HepG2 (cell line): ENCODE measurements at regions not wholly inside any gene's neighbourhood (a gene's known extent, or its start where the extent isn't known, plus 50 kb on each side); places are given as distances from the start of the nearest gene placed in this dataset.
A peak's percentile ranks its signal among the peaks of the same experiment; 100 is the strongest.

Experiments
- ATAD3A ChIP-seq: sonication (generic); formaldehyde crosslinking; IDR thresholded peaks from 2 replicates; pipeline ENCODE4 v1.4.0; 2020; ENCODE audit warnings: missing genetic modification reagents
- ATF7 ChIP-seq, 2 experiments: fragments of 450-650 bp in 1 of 2; sonication (generic) in 1 of 2; formaldehyde crosslinking in 1 of 2; IDR thresholded peaks; 2 replicates each; pipeline versions ENCODE4 v1.4.0 to v1.6.1; 2016 to 2020; ENCODE audit warnings: antibody characterized with exemption in 1 of 2, mild to moderate bottlenecking in 1 of 2, missing genetic modification reagents in 1 of 2
- ATRX ChIP-seq: sonication (generic); formaldehyde crosslinking; IDR thresholded peaks from 2 replicates; pipeline ENCODE4 v1.4.0; 2020; ENCODE audit warnings: missing genetic modification reagents, borderline replicate concordance
- CERS6 ChIP-seq: sonication (generic); formaldehyde crosslinking; IDR thresholded peaks from 2 replicates; pipeline ENCODE4 v1.5.0; 2020; ENCODE audit warnings: missing genetic modification reagents
- CHD2 ChIP-seq: IDR thresholded peaks from 2 replicates; pipeline ENCODE4 v1.6.1; 2011; ENCODE audit warnings: low read depth, low read length, improper control_type of control experiment
- EZH2 ChIP-seq: conservative IDR thresholded peaks from 2 replicates; pipeline ENCODE4 v1.6.1; 2012; ENCODE audit warnings: mild to moderate bottlenecking, low read depth, low read length, moderate library complexity
- FLYWCH1 ChIP-seq: sonication (generic); formaldehyde crosslinking; IDR thresholded peaks from 2 replicates; pipeline ENCODE4 v1.8.1; 2023; ENCODE audit warnings: mild to moderate bottlenecking, missing genetic modification reagents
- FOXK2 ChIP-seq: fragments of 450-650 bp; IDR thresholded peaks from 2 replicates; pipeline ENCODE4 v1.6.1; 2016
- GABPB1 ChIP-seq: IDR thresholded peaks from 2 replicates; pipeline ENCODE4 v1.6.1; 2016; ENCODE audit warnings: mild to moderate bottlenecking, missing genetic modification reagents, moderate library complexity, missing compliant biosample characterization
- HHEX ChIP-seq: IDR thresholded peaks from 2 replicates; pipeline ENCODE4 v1.6.1; 2016; ENCODE audit warnings: control low read depth
- HOXA5 ChIP-seq: sonication (generic); formaldehyde crosslinking; IDR thresholded peaks from 2 replicates; pipeline ENCODE4 v1.4.0; 2020; ENCODE audit warnings: missing genetic modification reagents
- KDM5A ChIP-seq: fragments of 200-600 bp; sonication (generic); IDR thresholded peaks from 2 replicates; pipeline ENCODE4 v1.7.0; 2018; ENCODE audit warnings: antibody characterized with exemption, mild to moderate bottlenecking, low read length, borderline replicate concordance
- RARA ChIP-seq: IDR thresholded peaks from 2 replicates; pipeline ENCODE4 v1.6.1; 2016; ENCODE audit warnings: missing genetic modification reagents, missing compliant biosample characterization
- THRA ChIP-seq: sonication (generic); formaldehyde crosslinking; IDR thresholded peaks from 2 replicates; pipeline ENCODE4 v1.4.0; 2020; ENCODE audit warnings: missing genetic modification reagents, borderline replicate concordance
- ZBTB3 ChIP-seq: sonication (generic); formaldehyde crosslinking; IDR thresholded peaks from 2 replicates; pipeline ENCODE4 v1.4.0; 2020; ENCODE audit warnings: low read depth, mild to moderate bottlenecking, moderate library complexity, missing genetic modification reagents, borderline replicate concordance
- ZNF362 ChIP-seq: sonication (generic); formaldehyde crosslinking; IDR thresholded peaks from 2 replicates; pipeline ENCODE4 v1.4.0; 2020; ENCODE audit warnings: missing genetic modification reagents, mild to moderate bottlenecking, borderline replicate concordance
- ZNF674 ChIP-seq: sonication (generic); formaldehyde crosslinking; IDR thresholded peaks from 2 replicates; pipeline ENCODE4 v1.5.0; 2020; ENCODE audit warnings: low read depth, mild to moderate bottlenecking, missing genetic modification reagents
- ZNF691 ChIP-seq: sonication (generic); formaldehyde crosslinking; IDR thresholded peaks from 2 replicates; pipeline ENCODE4 v1.4.0; 2020; ENCODE audit warnings: missing genetic modification reagents, low read depth, mild to moderate bottlenecking, borderline replicate concordance
- TF ChIP-seq, protein P1 (sequence below): IDR thresholded peaks from 2 replicates; pipeline ENCODE4 v1.6.1; 2016; ENCODE audit warnings: low read depth

DNA sequence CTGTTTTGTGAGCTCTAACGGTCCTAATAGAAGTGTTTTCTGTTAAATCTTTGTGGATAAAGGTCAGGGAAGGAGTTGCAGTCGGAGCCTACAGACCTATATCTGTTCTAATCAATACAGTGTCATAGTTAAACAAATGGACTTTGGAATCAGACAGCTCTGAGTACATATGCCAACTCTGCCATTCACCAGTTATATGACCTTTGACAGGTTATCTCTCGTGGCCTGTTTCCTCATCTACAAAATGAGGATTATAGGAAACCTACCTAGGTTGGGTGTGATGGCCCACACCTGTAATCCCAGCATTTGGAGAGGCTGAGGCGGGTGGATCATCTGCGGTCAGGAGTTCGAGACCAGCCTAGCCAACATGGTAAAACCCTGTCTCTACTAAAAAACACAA is 89.7 kb downstream of the MID1IP1 start (continued):
- no peak for TF ChIP-seq HOXA5 (CRISPR knock-in tag)
- no peak for TF ChIP-seq FLYWCH1 (CRISPR knock-in tag)
- TF ChIP-seq ZNF691 = no peak
- TF ChIP-seq ATF7 (IDR thresholded peaks at IDR 0.05) = no peak
- no peak for TF ChIP-seq ATF7 (CRISPR knock-in tag; IDR thresholded peaks at IDR 0.05)
- TF ChIP-seq GABPB1 (CRISPR knock-in tag) = no peak
- TF ChIP-seq ATAD3A = no peak
- peak; percentile 82 for TF ChIP-seq RARA
- TF ChIP-seq EZH2 = no peak
- TF ChIP-seq ZNF674 (CRISPR knock-in tag) = no peak
- no peak for TF ChIP-seq ATRX
- 0 out of 2 replicates have a peak, but pooled peaks have one; percentile 14 for TF ChIP-seq HHEX (CRISPR knock-in tag)
- no peak for TF ChIP-seq FOXK2
- no peak for TF ChIP-seq ZBTB3 (CRISPR knock-in tag)
- TF ChIP-seq CHD2 = no peak
- no peak for TF ChIP-seq THRA (CRISPR knock-in tag)
- TF ChIP-seq, protein P1, sequence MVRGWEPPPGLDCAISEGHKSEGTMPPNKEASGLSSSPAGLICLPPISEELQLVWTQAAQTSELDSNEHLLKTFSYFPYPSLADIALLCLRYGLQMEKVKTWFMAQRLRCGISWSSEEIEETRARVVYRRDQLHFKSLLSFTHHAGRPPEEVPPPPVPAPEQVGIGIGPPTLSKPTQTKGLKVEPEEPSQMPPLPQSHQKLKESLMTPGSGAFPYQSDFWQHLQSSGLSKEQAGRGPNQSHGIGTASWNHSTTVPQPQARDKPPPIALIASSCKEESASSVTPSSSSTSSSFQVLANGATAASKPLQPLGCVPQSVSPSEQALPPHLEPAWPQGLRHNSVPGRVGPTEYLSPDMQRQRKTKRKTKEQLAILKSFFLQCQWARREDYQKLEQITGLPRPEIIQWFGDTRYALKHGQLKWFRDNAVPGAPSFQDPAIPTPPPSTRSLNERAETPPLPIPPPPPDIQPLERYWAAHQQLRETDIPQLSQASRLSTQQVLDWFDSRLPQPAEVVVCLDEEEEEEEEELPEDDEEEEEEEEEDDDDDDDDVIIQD (CRISPR knock-in tag) = peak; percentile 40; the same call in 1 of the 2 replicates
- TF ChIP-seq CERS6 = no peak
- no peak for TF ChIP-seq ZNF362 (CRISPR knock-in tag)
- TF ChIP-seq KDM5A = no peak
